ENCODE measurements at regions not wholly inside any gene's neighbourhood (a gene's known extent, or its start where the extent isn't known, plus 50 kb on each side); places are given as distances from the start of the nearest gene placed in this dataset.

- POLR2A ChIA-PET, result no interaction called here
- CTCF ChIA-PET, result no interaction called here
Measured at GRCh38 chr20:52921340-52921739, 50.8 kb upstream of the TSHZ2 start.

GRCh38 chr20:52918311-52918710, 53.8 kb upstream of the TSHZ2 start:
- Mint-ChIP-seq H3K4me3 (no peak overlapping the region), H3K4me1 (no peaks in the 10 kb centered on the region), H3K9me3 (peaks cover 11% of the 10 kb centered on the region), H3K27me3 (no peaks in the 10 kb centered on the region), H3K36me3 (ENCODE audit: low read depth) (no peaks in the 10 kb centered on the region), H3K27ac (no peak overlapping the region)
- POLR2A ChIA-PET, result no interaction called here
- CTCF ChIA-PET, result no interaction called here
- DNase-seq, result no peak

More at GRCh38 chr20:52921340-52921739, 50.8 kb upstream of the TSHZ2 start:
- no peak for DNase-seq
- H3K4me3 Mint-ChIP-seq, result no peak overlapping the region
- H3K27ac Mint-ChIP-seq, result no peak overlapping the region
- H3K4me1 Mint-ChIP-seq, result no peaks in the 10 kb centered on the region
- peaks cover 2% of the 10 kb centered on the region for H3K9me3 Mint-ChIP-seq
- no peaks in the 10 kb centered on the region for H3K27me3 Mint-ChIP-seq
- H3K36me3 Mint-ChIP-seq (ENCODE audit: low read depth), result no peaks in the 10 kb centered on the region

- no peak overlapping the region for H3K27ac Mint-ChIP-seq
- no peaks in the 10 kb centered on the region for H3K4me1 Mint-ChIP-seq
- no peak overlapping the region for H3K4me3 Mint-ChIP-seq
- H3K36me3 Mint-ChIP-seq (ENCODE audit: low read depth), result no peaks in the 10 kb centered on the region
- DNase-seq, result no peak
- H3K9me3 Mint-ChIP-seq, result peaks cover 11% of the 10 kb centered on the region
- CTCF ChIA-PET, result no interaction called here
- H3K27me3 Mint-ChIP-seq, result no peaks in the 10 kb centered on the region
- POLR2A ChIA-PET, result no interaction called here
Measured at GRCh38 chr20:52915564-52915963, 56.6 kb upstream of the TSHZ2 start.

- no peaks in the 10 kb centered on the region for H3K4me1 Mint-ChIP-seq
- ChIA-PET POLR2A (no interaction called here), CTCF (no interaction called here)
- peaks cover 11% of the 10 kb centered on the region for H3K9me3 Mint-ChIP-seq
- H3K36me3 Mint-ChIP-seq (ENCODE audit: low read depth), result no peaks in the 10 kb centered on the region
- no peaks in the 10 kb centered on the region for H3K27me3 Mint-ChIP-seq
- H3K27ac Mint-ChIP-seq, result no peak overlapping the region
- DNase-seq, result no peak
- no peak overlapping the region for H3K4me3 Mint-ChIP-seq
Measured at GRCh38 chr20:52914870-52915269, 57.3 kb upstream of the TSHZ2 start.

GRCh38 chr20:52913650-52914387, 58.3 kb upstream of the TSHZ2 start:
- Mint-ChIP-seq H3K27ac (no peak overlapping the region), H3K36me3 (ENCODE audit: low read depth) (no peaks in the 10 kb centered on the region), H3K27me3 (no peaks in the 10 kb centered on the region), H3K9me3 (peaks cover 11% of the 10 kb centered on the region), H3K4me1 (no peaks in the 10 kb centered on the region), H3K4me3 (no peak overlapping the region)
- POLR2A ChIA-PET, result no interaction called here
- CTCF ChIA-PET, result no interaction called here
- no peak for DNase-seq

GRCh38 chr20:52905241-52905994, 66.7 kb upstream of the TSHZ2 start:
- DNase-seq, result no peak
- Mint-ChIP-seq H3K36me3 (ENCODE audit: low read depth) (no peaks in the 10 kb centered on the region), H3K27ac (no peak overlapping the region), H3K4me3 (no peak overlapping the region), H3K27me3 (peaks cover 2% of the 10 kb centered on the region), H3K4me1 (no peaks in the 10 kb centered on the region), H3K9me3 (peaks cover 2% of the 10 kb centered on the region)
- CTCF ChIA-PET, result interaction anchor here (1.4 kb wide), 1 partner anchor 49 kb away, joined by 3 read pairs; no protein-coding TSS in a partner anchor
- POLR2A ChIA-PET, result no interaction called here

GRCh38 chr20:52904837-52905236, 67.3 kb upstream of the TSHZ2 start:
- Mint-ChIP-seq H3K9me3 (peaks cover 2% of the 10 kb centered on the region), H3K27me3 (peaks cover 2% of the 10 kb centered on the region), H3K36me3 (ENCODE audit: low read depth) (no peaks in the 10 kb centered on the region), H3K4me3 (no peak overlapping the region), H3K27ac (no peak overlapping the region), H3K4me1 (no peaks in the 10 kb centered on the region)
- no peak for DNase-seq
- ChIA-PET CTCF (interaction anchor here (1.4 kb wide), 1 partner anchor 50 kb away, joined by 3 read pairs; no protein-coding TSS in a partner anchor), POLR2A (no interaction called here)

- ChIA-PET CTCF (no interaction called here), POLR2A (no interaction called here)
- no peak overlapping the region for H3K4me3 Mint-ChIP-seq
- H3K9me3 Mint-ChIP-seq, result peaks cover 2% of the 10 kb centered on the region
- H3K27ac Mint-ChIP-seq, result no peak overlapping the region
- H3K27me3 Mint-ChIP-seq, result peaks cover 4% of the 10 kb centered on the region
- DNase-seq, result no peak
- no peaks in the 10 kb centered on the region for H3K36me3 Mint-ChIP-seq (ENCODE audit: low read depth)
- peaks cover 3% of the 10 kb centered on the region for H3K4me1 Mint-ChIP-seq
Measured at GRCh38 chr20:52899041-52899608, 73.0 kb upstream of the TSHZ2 start.

GRCh38 chr20:52896348-52896747, 75.8 kb upstream of the TSHZ2 start:
- CTCF ChIA-PET, result no interaction called here
- no peak overlapping the region for H3K27ac Mint-ChIP-seq

GRCh38 chr20:52895701-52896100, 76.5 kb upstream of the TSHZ2 start:
- ChIA-PET POLR2A (no interaction called here), CTCF (no interaction called here)
- Mint-ChIP-seq H3K36me3 (ENCODE audit: low read depth) (no peaks in the 10 kb centered on the region), H3K4me1 (peaks cover 3% of the 10 kb centered on the region), H3K27ac (no peak overlapping the region), H3K27me3 (peaks cover 2% of the 10 kb centered on the region), H3K4me3 (no peak overlapping the region), H3K9me3 (peaks cover 4% of the 10 kb centered on the region)
- DNase-seq, result no peak

More at GRCh38 chr20:52896348-52896747, 75.8 kb upstream of the TSHZ2 start:
- no peak for DNase-seq
- Mint-ChIP-seq H3K9me3 (no peaks in the 10 kb centered on the region), H3K4me3 (no peak overlapping the region), H3K36me3 (ENCODE audit: low read depth) (no peaks in the 10 kb centered on the region), H3K27me3 (peaks cover 2% of the 10 kb centered on the region), H3K4me1 (peaks cover 3% of the 10 kb centered on the region)
- POLR2A ChIA-PET, result no interaction called here

GRCh38 chr20:52895235-52895634, 76.9 kb upstream of the TSHZ2 start:
- POLR2A ChIA-PET, result no interaction called here
- Mint-ChIP-seq H3K4me1 (peaks cover 3% of the 10 kb centered on the region), H3K36me3 (ENCODE audit: low read depth) (no peaks in the 10 kb centered on the region), H3K4me3 (no peak overlapping the region), H3K9me3 (peaks cover 4% of the 10 kb centered on the region), H3K27ac (no peak overlapping the region), H3K27me3 (peaks cover 2% of the 10 kb centered on the region)
- CTCF ChIA-PET, result interaction anchor here (0.6 kb wide), 2 partner anchors 243 to 266 kb away, joined by 4 to 5 read pairs; no protein-coding TSS in a partner anchor
- DNase-seq, result no peak

- peaks cover 2% of the 10 kb centered on the region for H3K27me3 Mint-ChIP-seq
- H3K4me3 Mint-ChIP-seq, result no peak overlapping the region
- CTCF ChIA-PET, result no interaction called here
- POLR2A ChIA-PET, result no interaction called here
- H3K36me3 Mint-ChIP-seq (ENCODE audit: low read depth), result no peaks in the 10 kb centered on the region
- DNase-seq, result no peak
- H3K27ac Mint-ChIP-seq, result no peak overlapping the region
- peaks cover 3% of the 10 kb centered on the region for H3K4me1 Mint-ChIP-seq
- peaks cover 4% of the 10 kb centered on the region for H3K9me3 Mint-ChIP-seq
Measured at GRCh38 chr20:52893498-52893897, 78.7 kb upstream of the TSHZ2 start.

- Mint-ChIP-seq H3K36me3 (ENCODE audit: low read depth) (no peaks in the 10 kb centered on the region), H3K27me3 (peaks cover 2% of the 10 kb centered on the region), H3K4me1 (peaks cover 3% of the 10 kb centered on the region)
Measured at GRCh38 chr20:52892023-52892422, 80.1 kb upstream of the TSHZ2 start.

More at GRCh38 chr20:52892023-52892422, 80.1 kb upstream of the TSHZ2 start:
- H3K27ac Mint-ChIP-seq, result no peak overlapping the region
- ChIA-PET POLR2A (no interaction called here), CTCF (no interaction called here)
- DNase-seq, result no peak
- no peak overlapping the region for H3K4me3 Mint-ChIP-seq
- peaks cover 4% of the 10 kb centered on the region for H3K9me3 Mint-ChIP-seq
